Brain microvascular endothelial cell (primary cell): ENCODE measurements at regions not wholly inside any gene's neighbourhood (a gene's known extent, or its start where the extent isn't known, plus 50 kb on each side); places are given as distances from the start of the nearest gene placed in this dataset.

Source experiments
- DNase-seq: peaks from one replicate; pipeline ENCODE4 v3.0.0-alpha.2; 2020
- H3K27ac ChIP-seq: fragments of 250-450 bp; sonication (Bioruptor Pico); 2 replicates; pipeline ENCODE4 v1.5.1; 2020; ENCODE audit warnings: mild to moderate bottlenecking, moderate library complexity
- H3K27me3 ChIP-seq: fragments of 250-450 bp; sonication (Bioruptor Pico); replicated peaks from 2 replicates; pipeline ENCODE4 v1.5.1; 2020; ENCODE audit warnings: mild to moderate bottlenecking
- H3K36me3 ChIP-seq: fragments of 250-450 bp; sonication (Bioruptor Pico); replicated peaks from 2 replicates; pipeline ENCODE4 v1.5.1; 2020; ENCODE audit warnings: mild to moderate bottlenecking
- H3K4me3 ChIP-seq: 2 replicates; pipeline ENCODE4 v1.5.1; 2011; ENCODE audit warnings: low read depth, mild to moderate bottlenecking, control low read depth, low read length, moderate library complexity
- CTCF ChIP-seq: IDR thresholded peaks from 2 replicates; pipeline ENCODE4 v1.5.1; 2011; ENCODE audit warnings: low read depth, mild to moderate bottlenecking, moderate library complexity, low read length, control low read depth, inconsistent platforms; ENCODE audit errors: missing control alignments
- in situ Hi-C: cut with HindIII; loops from 2 replicates; pipeline ENCODE4 v1.10.0; 2017; ENCODE audit warnings: low sequenced_read_pairs, low pct_ligation_motif_present

GRCh38 chr1:116311756-116312680 lies 61.0 kb upstream of the ATP1A1 start:
- Histone ChIP-seq H3K4me3 (no peak overlapping the region), H3K27ac (no peak overlapping the region), H3K36me3 (no peaks in the 10 kb centered on the region), H3K27me3 (no peaks in the 10 kb centered on the region)
- no peak for TF ChIP-seq CTCF
- DNase-seq: no peak
- in situ Hi-C loops: no loop called here

- in situ Hi-C loops: no loop called here
- Histone ChIP-seq H3K36me3 (no peaks in the 10 kb centered on the region), H3K27me3 (no peaks in the 10 kb centered on the region), H3K4me3 (no peak overlapping the region), H3K27ac (no peak overlapping the region)
- no peak for DNase-seq
- TF ChIP-seq CTCF: no peak
These were observed 60.4 kb upstream of the ATP1A1 start for GRCh38 chr1:116312681-116313069.

GRCh38 chr1:116313776-116314175 lies 59.3 kb upstream of the ATP1A1 start:
- Histone ChIP-seq H3K36me3 (no peaks in the 10 kb centered on the region), H3K27ac (no peak overlapping the region), H3K27me3 (no peaks in the 10 kb centered on the region), H3K4me3 (no peak overlapping the region)
- in situ Hi-C loops: no loop called here
- no peak for DNase-seq
- TF ChIP-seq CTCF: no peak

- in situ Hi-C loops: no loop called here
- Histone ChIP-seq H3K4me3 (no peak overlapping the region), H3K27ac (no peak overlapping the region), H3K36me3 (no peaks in the 10 kb centered on the region), H3K27me3 (no peaks in the 10 kb centered on the region)
- no peak for TF ChIP-seq CTCF
- DNase-seq: no peak
These were observed 58.6 kb upstream of the ATP1A1 start for GRCh38 chr1:116314305-116314919.

- in situ Hi-C loops: no loop called here
- no peak overlapping the region for H3K27ac ChIP-seq
- TF ChIP-seq CTCF: no peak
- H3K27me3 ChIP-seq: no peaks in the 10 kb centered on the region
- H3K4me3 ChIP-seq: no peak overlapping the region
- no peaks in the 10 kb centered on the region for H3K36me3 ChIP-seq
- no peak for DNase-seq
These were observed 56.7 kb upstream of the ATP1A1 start for GRCh38 chr1:116316373-116316772.
